ENCODE measurements at regions not wholly inside any gene's neighbourhood (a gene's known extent, or its start where the extent isn't known, plus 50 kb on each side); places are given as distances from the start of the nearest gene placed in this dataset.

DNA sequence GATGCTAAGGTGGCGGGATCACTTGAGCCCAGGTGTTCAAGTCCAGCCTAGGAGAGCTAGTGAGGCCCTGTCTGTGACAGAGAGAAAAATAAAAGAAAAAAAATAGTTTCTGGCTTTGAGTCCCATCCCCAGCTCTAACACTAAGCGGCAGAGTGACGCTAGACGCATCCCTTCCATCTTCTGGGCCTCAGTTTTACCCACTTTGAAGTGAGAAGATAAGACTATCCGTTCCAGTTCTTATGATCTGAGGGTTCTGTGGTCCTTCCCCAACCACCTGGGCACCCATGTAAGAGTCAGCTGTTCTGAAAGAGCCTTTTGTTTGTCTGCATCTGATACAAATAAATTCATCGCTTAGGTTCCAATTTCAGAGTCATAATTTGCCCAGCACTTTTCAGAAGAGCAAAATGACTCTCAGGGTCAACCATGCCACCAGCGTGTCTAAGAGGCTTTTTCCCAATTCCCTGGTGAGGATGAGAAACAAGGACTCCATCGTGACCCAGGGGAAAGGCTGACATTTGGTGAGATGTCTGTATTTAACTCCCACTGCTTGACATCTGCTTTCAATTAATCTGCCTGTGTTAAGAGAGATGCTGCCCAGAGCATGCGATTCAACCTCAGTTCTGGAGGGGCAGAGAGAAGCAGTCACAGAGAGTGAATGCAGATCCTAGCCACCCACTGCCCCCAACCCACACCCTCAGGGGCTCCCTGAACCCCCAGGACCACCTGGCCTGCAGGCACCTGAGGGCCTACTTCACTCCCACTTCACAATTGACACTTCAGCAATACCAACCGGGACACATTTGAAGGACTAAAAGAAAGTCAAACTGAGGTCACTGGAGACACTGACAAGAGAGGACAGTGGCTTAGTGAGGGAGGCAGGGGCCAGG, 131.6 kb upstream of the TOP1 start:
- no peak overlapping the region for H3K4me3 ChIP-seq (replicated peaks in 1 of 2; ENCODE audit: low read depth in 1 of 2, low read length in 2 of 2)
- H3K27me3 ChIP-seq (ENCODE audit: insufficient read depth, low read length): no peaks in the 10 kb centered on the region
- POLR2A ChIA-PET: no interaction called here
- no peak overlapping the region for H3K9ac ChIP-seq (ENCODE audit: low read length)
- no peak overlapping the region for H3K4me2 ChIP-seq (ENCODE audit: low read length)
- no peak for TF ChIP-seq EGR1 (IDR thresholded peaks at IDR 0.05; ENCODE audit: low read depth)
- TF ChIP-seq EZH2 (IDR thresholded peaks at IDR 0.05): no peak
- TF ChIP-seq, protein P1, sequence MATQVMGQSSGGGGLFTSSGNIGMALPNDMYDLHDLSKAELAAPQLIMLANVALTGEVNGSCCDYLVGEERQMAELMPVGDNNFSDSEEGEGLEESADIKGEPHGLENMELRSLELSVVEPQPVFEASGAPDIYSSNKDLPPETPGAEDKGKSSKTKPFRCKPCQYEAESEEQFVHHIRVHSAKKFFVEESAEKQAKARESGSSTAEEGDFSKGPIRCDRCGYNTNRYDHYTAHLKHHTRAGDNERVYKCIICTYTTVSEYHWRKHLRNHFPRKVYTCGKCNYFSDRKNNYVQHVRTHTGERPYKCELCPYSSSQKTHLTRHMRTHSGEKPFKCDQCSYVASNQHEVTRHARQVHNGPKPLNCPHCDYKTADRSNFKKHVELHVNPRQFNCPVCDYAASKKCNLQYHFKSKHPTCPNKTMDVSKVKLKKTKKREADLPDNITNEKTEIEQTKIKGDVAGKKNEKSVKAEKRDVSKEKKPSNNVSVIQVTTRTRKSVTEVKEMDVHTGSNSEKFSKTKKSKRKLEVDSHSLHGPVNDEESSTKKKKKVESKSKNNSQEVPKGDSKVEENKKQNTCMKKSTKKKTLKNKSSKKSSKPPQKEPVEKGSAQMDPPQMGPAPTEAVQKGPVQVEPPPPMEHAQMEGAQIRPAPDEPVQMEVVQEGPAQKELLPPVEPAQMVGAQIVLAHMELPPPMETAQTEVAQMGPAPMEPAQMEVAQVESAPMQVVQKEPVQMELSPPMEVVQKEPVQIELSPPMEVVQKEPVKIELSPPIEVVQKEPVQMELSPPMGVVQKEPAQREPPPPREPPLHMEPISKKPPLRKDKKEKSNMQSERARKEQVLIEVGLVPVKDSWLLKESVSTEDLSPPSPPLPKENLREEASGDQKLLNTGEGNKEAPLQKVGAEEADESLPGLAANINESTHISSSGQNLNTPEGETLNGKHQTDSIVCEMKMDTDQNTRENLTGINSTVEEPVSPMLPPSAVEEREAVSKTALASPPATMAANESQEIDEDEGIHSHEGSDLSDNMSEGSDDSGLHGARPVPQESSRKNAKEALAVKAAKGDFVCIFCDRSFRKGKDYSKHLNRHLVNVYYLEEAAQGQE (IDR thresholded peaks at IDR 0.05; ENCODE audit: low read depth): no peak
- TF ChIP-seq ELF1 (IDR thresholded peaks at IDR 0.05; ENCODE audit: borderline replicate concordance, low read depth): no peak
- TF ChIP-seq, protein P2, sequence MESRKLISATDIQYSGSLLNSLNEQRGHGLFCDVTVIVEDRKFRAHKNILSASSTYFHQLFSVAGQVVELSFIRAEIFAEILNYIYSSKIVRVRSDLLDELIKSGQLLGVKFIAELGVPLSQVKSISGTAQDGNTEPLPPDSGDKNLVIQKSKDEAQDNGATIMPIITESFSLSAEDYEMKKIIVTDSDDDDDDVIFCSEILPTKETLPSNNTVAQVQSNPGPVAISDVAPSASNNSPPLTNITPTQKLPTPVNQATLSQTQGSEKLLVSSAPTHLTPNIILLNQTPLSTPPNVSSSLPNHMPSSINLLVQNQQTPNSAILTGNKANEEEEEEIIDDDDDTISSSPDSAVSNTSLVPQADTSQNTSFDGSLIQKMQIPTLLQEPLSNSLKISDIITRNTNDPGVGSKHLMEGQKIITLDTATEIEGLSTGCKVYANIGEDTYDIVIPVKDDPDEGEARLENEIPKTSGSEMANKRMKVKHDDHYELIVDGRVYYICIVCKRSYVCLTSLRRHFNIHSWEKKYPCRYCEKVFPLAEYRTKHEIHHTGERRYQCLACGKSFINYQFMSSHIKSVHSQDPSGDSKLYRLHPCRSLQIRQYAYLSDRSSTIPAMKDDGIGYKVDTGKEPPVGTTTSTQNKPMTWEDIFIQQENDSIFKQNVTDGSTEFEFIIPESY (IDR thresholded peaks at IDR 0.05; ENCODE audit: extremely low read depth, insufficient replicate concordance, low read length): no peak
- H4K20me1 ChIP-seq (ENCODE audit: insufficient read depth): no peaks in the 10 kb centered on the region
- no peaks in the 10 kb centered on the region for H3K9me3 ChIP-seq (ENCODE audit: control insufficient read depth in 1 of 2, insufficient read depth in 1 of 2, low read depth in 1 of 2, low read length in 2 of 2)
- no peak overlapping the region for H2AFZ ChIP-seq (ENCODE audit: low read depth, low read length, poor library complexity, severe bottlenecking)
- CTCF ChIA-PET: no interaction called here
- intact Hi-C loops (cut with micrococcal nuclease): no loop called here
- H3K36me3 ChIP-seq (ENCODE audit: control insufficient read depth in 1 of 2, insufficient read depth in 2 of 2, low read length in 2 of 2): no peaks in the 10 kb centered on the region
- no peaks in the 10 kb centered on the region for H3K79me2 ChIP-seq (ENCODE audit: insufficient read depth, low read length)
- no peak for DNase-seq (ENCODE audit: low read depth, low spot score)
- no peaks in the 10 kb centered on the region for H3K9me2 ChIP-seq (ENCODE audit: insufficient read depth)
- H3K27ac ChIP-seq (ENCODE audit: low read depth, low read length): no peak overlapping the region
- BruUV-seq (replicated peaks): no TSS peak
- no peaks in the 10 kb centered on the region for H3K4me1 ChIP-seq (ENCODE audit: control insufficient read depth in 1 of 2, insufficient read depth in 2 of 2, low read length in 2 of 2)
- no peak for ATAC-seq
- RAD21 ChIA-PET (ENCODE audit: low non-redundant PET in 1 of 2, low total read pairs in 2 of 2, uncharacterized antibody in 2 of 2, unreplicated experiment in 2 of 2): no interaction called here
